ENCODE measurements at regions not wholly inside any gene's neighbourhood (a gene's known extent, or its start where the extent isn't known, plus 50 kb on each side); places are given as distances from the start of the nearest gene placed in this dataset.

DNA sequence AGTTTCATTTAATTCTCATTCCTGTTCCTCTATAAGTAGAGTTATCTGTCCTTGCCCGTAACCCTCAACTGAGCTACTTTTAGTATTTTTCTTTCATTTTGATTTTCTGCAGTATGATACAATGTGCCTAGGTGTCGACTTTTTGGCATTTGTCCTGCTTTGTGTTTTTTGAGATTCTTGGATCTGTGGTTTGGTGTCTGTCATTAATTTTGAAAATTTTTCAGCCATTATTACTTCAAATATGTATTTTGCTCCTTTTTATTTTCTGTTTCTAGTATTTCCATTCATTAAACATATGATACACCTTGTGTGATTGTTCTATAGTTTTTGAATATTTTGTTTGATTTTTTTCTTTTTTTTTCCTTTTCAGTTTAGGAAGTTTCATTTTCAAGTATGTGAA, 598.9 kb downstream of the SPOCK3 start:
- TF ChIP-seq, protein P1, sequence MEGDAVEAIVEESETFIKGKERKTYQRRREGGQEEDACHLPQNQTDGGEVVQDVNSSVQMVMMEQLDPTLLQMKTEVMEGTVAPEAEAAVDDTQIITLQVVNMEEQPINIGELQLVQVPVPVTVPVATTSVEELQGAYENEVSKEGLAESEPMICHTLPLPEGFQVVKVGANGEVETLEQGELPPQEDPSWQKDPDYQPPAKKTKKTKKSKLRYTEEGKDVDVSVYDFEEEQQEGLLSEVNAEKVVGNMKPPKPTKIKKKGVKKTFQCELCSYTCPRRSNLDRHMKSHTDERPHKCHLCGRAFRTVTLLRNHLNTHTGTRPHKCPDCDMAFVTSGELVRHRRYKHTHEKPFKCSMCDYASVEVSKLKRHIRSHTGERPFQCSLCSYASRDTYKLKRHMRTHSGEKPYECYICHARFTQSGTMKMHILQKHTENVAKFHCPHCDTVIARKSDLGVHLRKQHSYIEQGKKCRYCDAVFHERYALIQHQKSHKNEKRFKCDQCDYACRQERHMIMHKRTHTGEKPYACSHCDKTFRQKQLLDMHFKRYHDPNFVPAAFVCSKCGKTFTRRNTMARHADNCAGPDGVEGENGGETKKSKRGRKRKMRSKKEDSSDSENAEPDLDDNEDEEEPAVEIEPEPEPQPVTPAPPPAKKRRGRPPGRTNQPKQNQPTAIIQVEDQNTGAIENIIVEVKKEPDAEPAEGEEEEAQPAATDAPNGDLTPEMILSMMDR (IDR thresholded peaks at IDR 0.05; ENCODE audit: low read depth, low read length, poor library complexity, severe bottlenecking), result no peak
- no peak for TF ChIP-seq EZH2phosphoT487 (IDR thresholded peaks at IDR 0.05; ENCODE audit: borderline replicate concordance, low read length)
